ENCODE measurements at regions not wholly inside any gene's neighbourhood (a gene's known extent, or its start where the extent isn't known, plus 50 kb on each side); places are given as distances from the start of the nearest gene placed in this dataset.

GRCh38 chr1:188425687-188426086 lies 1596.9 kb downstream of the PLA2G4A start:
- WGBS, 2 experiments (ENCODE audit: low coverage in 1 of 2, low lambda C conversion rate in 2 of 2, missing lambda C conversion rate in 2 of 2), result 14 to 19% methylated on average over 4 of the region's 4 CpGs
- H3F3A ChIP-seq (ENCODE audit: insufficient read depth), result no peaks in the 10 kb centered on the region
- H4K20me1 ChIP-seq (ENCODE audit: insufficient read depth), result no peaks in the 10 kb centered on the region
- H3K79me2 ChIP-seq (ENCODE audit: insufficient read depth), result no peaks in the 10 kb centered on the region
- H3K4me1 ChIP-seq (ENCODE audit: insufficient read depth), result no peaks in the 10 kb centered on the region
- no peak overlapping the region for H3K4me3 ChIP-seq
- H3K9me2 ChIP-seq (ENCODE audit: insufficient read depth), result no peaks in the 10 kb centered on the region
- no peaks in the 10 kb centered on the region for H3K36me3 ChIP-seq (ENCODE audit: low read depth)
- no peak overlapping the region for H2AFZ ChIP-seq
- TF ChIP-seq EZH2phosphoT487 (IDR thresholded peaks at IDR 0.05; ENCODE audit: insufficient read depth, low read depth) (no peak), EZH2 (IDR thresholded peaks at IDR 0.05; ENCODE audit: insufficient read depth, poor library complexity, severe bottlenecking) (no peak)
- no peaks in the 10 kb centered on the region for H3K27me3 ChIP-seq (replicated peaks; ENCODE audit: insufficient read depth)
- no peak overlapping the region for H3K9ac ChIP-seq
- peaks cover 2% of the 10 kb centered on the region for H3K9me3 ChIP-seq (ENCODE audit: low read depth)
- in situ Hi-C loops (cut with MboI), result no loop called here
- DNase-seq, result peak; percentile 16
- H3K4me2 ChIP-seq (ENCODE audit: unreplicated experiment), result no peak overlapping the region
- H3K27ac ChIP-seq, result no peak overlapping the region

GRCh38 chr1:188426561-188426960 lies 1597.8 kb downstream of the PLA2G4A start:
- no peak for DNase-seq
- H3K36me3 ChIP-seq (ENCODE audit: low read depth), result no peaks in the 10 kb centered on the region
- no peak overlapping the region for H3K4me3 ChIP-seq
- H3K27ac ChIP-seq, result no peak overlapping the region
- no peak overlapping the region for H3K4me2 ChIP-seq (ENCODE audit: unreplicated experiment)
- no peaks in the 10 kb centered on the region for H3K9me2 ChIP-seq (ENCODE audit: insufficient read depth)
- TF ChIP-seq EZH2phosphoT487 (IDR thresholded peaks at IDR 0.05; ENCODE audit: insufficient read depth, low read depth) (no peak), EZH2 (IDR thresholded peaks at IDR 0.05; ENCODE audit: insufficient read depth, poor library complexity, severe bottlenecking) (no peak)
- peaks cover 2% of the 10 kb centered on the region for H3K9me3 ChIP-seq (ENCODE audit: low read depth)
- H3K27me3 ChIP-seq (replicated peaks; ENCODE audit: insufficient read depth), result no peaks in the 10 kb centered on the region
- H3K9ac ChIP-seq, result no peak overlapping the region
- no peak overlapping the region for H2AFZ ChIP-seq
- H3F3A ChIP-seq (ENCODE audit: insufficient read depth), result no peaks in the 10 kb centered on the region
- in situ Hi-C loops (cut with MboI), result no loop called here
- H4K20me1 ChIP-seq (ENCODE audit: insufficient read depth), result no peaks in the 10 kb centered on the region
- no peaks in the 10 kb centered on the region for H3K4me1 ChIP-seq (ENCODE audit: insufficient read depth)
- H3K79me2 ChIP-seq (ENCODE audit: insufficient read depth), result no peaks in the 10 kb centered on the region

DNA sequence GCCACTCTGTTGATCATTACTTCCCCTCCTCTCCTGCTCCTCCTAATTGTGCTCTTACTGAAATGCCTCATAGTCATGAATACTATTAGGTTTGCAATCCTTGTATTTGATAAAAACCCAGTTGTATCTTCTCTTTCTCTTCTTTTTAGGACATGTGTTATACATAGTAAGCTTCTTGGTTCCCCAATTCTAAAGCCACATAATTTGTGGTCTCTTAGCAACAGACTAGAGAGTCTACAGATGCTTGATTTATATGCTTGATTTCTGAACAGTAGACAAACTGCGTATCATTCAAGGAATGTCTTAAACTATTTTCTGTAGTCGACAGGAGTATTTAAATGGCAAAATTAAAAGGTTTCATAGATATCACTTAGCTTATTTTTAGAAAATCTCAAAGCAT lies 1598.9 kb downstream of the PLA2G4A start:
- H3F3A ChIP-seq (ENCODE audit: insufficient read depth), result no peaks in the 10 kb centered on the region
- no peak overlapping the region for H3K27ac ChIP-seq
- no peaks in the 10 kb centered on the region for H3K27me3 ChIP-seq (replicated peaks; ENCODE audit: insufficient read depth)
- no peak overlapping the region for H3K4me3 ChIP-seq
- in situ Hi-C loops (cut with MboI), result no loop called here
- DNase-seq, result no peak
- H3K9me2 ChIP-seq (ENCODE audit: insufficient read depth), result no peaks in the 10 kb centered on the region
- H4K20me1 ChIP-seq (ENCODE audit: insufficient read depth), result no peaks in the 10 kb centered on the region
- H3K9me3 ChIP-seq (ENCODE audit: low read depth), result peaks cover 2% of the 10 kb centered on the region
- no peak overlapping the region for H2AFZ ChIP-seq
- no peaks in the 10 kb centered on the region for H3K79me2 ChIP-seq (ENCODE audit: insufficient read depth)
- H3K36me3 ChIP-seq (ENCODE audit: low read depth), result no peaks in the 10 kb centered on the region
- no peaks in the 10 kb centered on the region for H3K4me1 ChIP-seq (ENCODE audit: insufficient read depth)
- TF ChIP-seq EZH2phosphoT487 (IDR thresholded peaks at IDR 0.05; ENCODE audit: insufficient read depth, low read depth) (no peak), EZH2 (IDR thresholded peaks at IDR 0.05; ENCODE audit: insufficient read depth, poor library complexity, severe bottlenecking) (no peak)
- no peak overlapping the region for H3K4me2 ChIP-seq (ENCODE audit: unreplicated experiment)
- WGBS, 2 experiments (ENCODE audit: low coverage in 1 of 2, low lambda C conversion rate in 2 of 2, missing lambda C conversion rate in 2 of 2), result 21% methylated on average over 2 of the region's 2 CpGs
- H3K9ac ChIP-seq, result no peak overlapping the region

DNA sequence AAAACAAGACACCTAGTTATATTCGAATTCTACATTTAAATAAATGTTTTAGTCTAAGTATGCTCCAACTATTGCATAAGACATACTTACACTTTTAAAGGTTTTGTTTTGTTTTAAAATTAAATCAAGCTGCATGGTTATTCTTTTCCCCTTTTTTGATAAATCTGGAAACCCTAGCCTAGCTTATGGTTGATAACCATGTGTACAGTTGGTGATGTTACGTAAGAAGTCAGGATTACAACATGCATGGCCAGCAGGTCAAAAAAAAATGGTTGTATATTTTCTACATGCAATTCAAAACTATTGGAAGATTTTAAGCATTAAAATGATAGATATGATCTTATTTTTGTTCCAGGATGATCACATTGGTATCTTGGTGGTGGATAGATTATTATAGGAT lies 1600.6 kb downstream of the PLA2G4A start:
- Histone ChIP-seq H3K27ac (no peak overlapping the region), H3K27me3 (replicated peaks; ENCODE audit: insufficient read depth) (no peaks in the 10 kb centered on the region), H3K36me3 (ENCODE audit: low read depth) (no peaks in the 10 kb centered on the region), H3K79me2 (ENCODE audit: insufficient read depth) (no peaks in the 10 kb centered on the region), H4K20me1 (ENCODE audit: insufficient read depth) (no peaks in the 10 kb centered on the region), H3K4me2 (ENCODE audit: unreplicated experiment) (no peak overlapping the region), H3K9me3 (ENCODE audit: low read depth) (peaks cover 2% of the 10 kb centered on the region), H2AFZ (no peak overlapping the region), H3K4me1 (ENCODE audit: insufficient read depth) (no peaks in the 10 kb centered on the region), H3K9me2 (ENCODE audit: insufficient read depth) (no peaks in the 10 kb centered on the region), H3K9ac (no peak overlapping the region), H3K4me3 (no peak overlapping the region), H3F3A (ENCODE audit: insufficient read depth) (no peaks in the 10 kb centered on the region)
- no peak for DNase-seq
- in situ Hi-C loops (cut with MboI), result no loop called here
- 31 to 32% methylated on average over 2 of the region's 2 CpGs for WGBS, 2 experiments (ENCODE audit: low coverage in 1 of 2, low lambda C conversion rate in 2 of 2, missing lambda C conversion rate in 2 of 2)
- TF ChIP-seq EZH2phosphoT487 (IDR thresholded peaks at IDR 0.05; ENCODE audit: insufficient read depth, low read depth), result no peak
- TF ChIP-seq EZH2 (IDR thresholded peaks at IDR 0.05; ENCODE audit: insufficient read depth, poor library complexity, severe bottlenecking), result no peak

GRCh38 chr1:188432427-188432826 lies 1603.7 kb downstream of the PLA2G4A start:
- no peak for DNase-seq
- Histone ChIP-seq H3K4me2 (ENCODE audit: unreplicated experiment) (no peak overlapping the region), H3F3A (ENCODE audit: insufficient read depth) (no peaks in the 10 kb centered on the region), H2AFZ (no peak overlapping the region), H3K79me2 (ENCODE audit: insufficient read depth) (no peaks in the 10 kb centered on the region), H3K9me3 (ENCODE audit: low read depth) (no peaks in the 10 kb centered on the region), H3K36me3 (ENCODE audit: low read depth) (no peaks in the 10 kb centered on the region), H4K20me1 (ENCODE audit: insufficient read depth) (no peaks in the 10 kb centered on the region), H3K27ac (no peak overlapping the region), H3K4me3 (no peak overlapping the region), H3K9ac (no peak overlapping the region), H3K4me1 (ENCODE audit: insufficient read depth) (no peaks in the 10 kb centered on the region), H3K9me2 (ENCODE audit: insufficient read depth) (no peaks in the 10 kb centered on the region), H3K27me3 (replicated peaks; ENCODE audit: insufficient read depth) (no peaks in the 10 kb centered on the region)
- no peak for TF ChIP-seq EZH2 (IDR thresholded peaks at IDR 0.05; ENCODE audit: insufficient read depth, poor library complexity, severe bottlenecking)
- TF ChIP-seq EZH2phosphoT487 (IDR thresholded peaks at IDR 0.05; ENCODE audit: insufficient read depth, low read depth), result no peak
- in situ Hi-C loops (cut with MboI), result no loop called here
- WGBS, 2 experiments (ENCODE audit: low coverage in 1 of 2, low lambda C conversion rate in 2 of 2, missing lambda C conversion rate in 2 of 2), result 0 to 3% methylated on average over 1 of the region's 1 CpG
